Right lobe of liver (tissue), 6 donors: ENCODE measurements at regions not wholly inside any gene's neighbourhood (a gene's known extent, or its start where the extent isn't known, plus 50 kb on each side); places are given as distances from the start of the nearest gene placed in this dataset.

Experiments
- ATAC-seq, 4 donors: fragments of 200-7000 bp; cut with Tn5 transposase; one replicate each; pipeline ENCODE4 v1.9.1; 2020; ENCODE audit warnings: mild to moderate bottlenecking in 4 of 4, moderate library complexity in 4 of 4
- DNase-seq, 3 donors: peaks; one replicate each; pipeline ENCODE4 v3.0.0-alpha.2; 2020
- H3K27ac ChIP-seq, 3 donors: fragments of 200-600 bp; one replicate each; pipeline ENCODE4 v1.8.0; 2022
- H3K27me3 ChIP-seq, 2 donors: fragments of 200-600 bp; one replicate each; pipeline ENCODE4 v1.8.0; 2022
- H3K36me3 ChIP-seq, 4 donors: fragments of 200-600 bp; sonication (generic) in 1 of 4; one replicate each; pipeline versions ENCODE4 v1.5.1 to v1.8.0; 2017 to 2022; ENCODE audit warnings: control low read depth in 1 of 4
- H3K4me1 ChIP-seq, 4 donors: fragments of 200-600 bp; sonication (generic) in 1 of 4; one replicate each; pipeline versions ENCODE4 v1.5.1 to v1.8.0; 2017 to 2022; ENCODE audit warnings: control low read depth in 1 of 4
- H3K4me3 ChIP-seq, 3 donors: fragments of 200-600 bp; one replicate each; pipeline ENCODE4 v1.8.0; 2022
- H3K9me3 ChIP-seq, 4 donors: fragments of 200-600 bp; sonication (generic) in 1 of 4; one replicate each; pipeline versions ENCODE4 v1.5.1 to v1.8.0; 2017 to 2022; ENCODE audit warnings: control low read depth in 1 of 4
- CTCF ChIP-seq, 4 donors: fragments of 200-600 bp in 3 of 4; fragments of 450-650 bp in 1 of 4; IDR thresholded peaks; one replicate each; pipeline versions ENCODE4 v1.5.1 to v1.8.0; 2016 to 2022; ENCODE audit warnings: antibody characterized with exemption in 4 of 4, mild to moderate bottlenecking in 2 of 4
- POLR2A ChIP-seq: fragments of 450-650 bp; IDR thresholded peaks from one replicate; pipeline ENCODE4 v1.6.1; 2017; ENCODE audit warnings: antibody characterized with exemption, mild to moderate bottlenecking
- WGBS: methylation state at CpG from one replicate; pipeline ENCODE4 v1.1.6; 2018; ENCODE audit warnings: low coverage, low lambda C conversion rate; ENCODE audit not compliant: insufficient coverage; ENCODE audit errors: missing lambda C conversion rate; 5-methylcytosine and 5-hydroxymethylcytosine counted together
- intact Hi-C, 2 donors: fragments of 100-400 bp; cut with DNase I; formaldehyde crosslinking; loops; one replicate each; pipeline versions ENCODE4 v1.11.2 to v1.14.1; 2022
- donor health status: DM: no; HTN: yes; CAD: no.
- donor health status: DM: no; HTN: no; CAD: no.
- donor health status: DM: no; HTN: no; CAD: no.
- donor health status: DM: no; HTN: yes; CAD: no.
- donor health status: DM: no; HTN: yes; CAD: no.

DNA sequence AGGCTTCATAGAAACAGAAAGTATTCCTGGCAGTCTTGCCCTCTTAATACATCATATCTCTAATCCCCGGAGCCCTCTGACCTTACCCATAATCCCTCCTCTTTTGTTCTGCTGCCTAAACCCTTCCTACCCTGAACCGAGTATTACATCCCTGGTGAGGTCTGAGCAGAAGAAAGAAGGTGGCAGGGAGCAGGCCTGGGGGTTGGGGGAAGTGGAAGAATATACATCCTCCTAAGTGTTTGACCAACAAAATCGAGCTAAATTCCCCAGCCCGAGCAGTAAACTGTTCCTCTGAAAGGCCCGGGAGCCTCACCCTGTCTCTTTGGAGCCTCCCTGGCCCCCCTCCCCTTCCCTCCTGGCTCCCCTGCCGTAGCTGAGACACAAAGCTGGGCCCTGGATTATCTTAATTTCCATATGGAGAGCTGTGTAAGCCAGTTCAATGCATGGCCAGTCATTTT, 192.6 kb upstream of the LHX5 start:
- ATAC-seq (no peak), DNase-seq (no peak)
- no peaks in the 10 kb centered on the region for H3K9me3 ChIP-seq
- H3K36me3 ChIP-seq = no peaks in the 10 kb centered on the region
- H3K27me3 ChIP-seq = peaks cover 0 to 6% of the 10 kb centered on the region in 2 donors
- H3K4me3 ChIP-seq = no peak overlapping the region
- TF ChIP-seq POLR2A = no peak
- no peaks in the 10 kb centered on the region for H3K4me1 ChIP-seq
- WGBS = 38% methylated on average over 6 of the region's 6 CpGs
- H3K27ac ChIP-seq = no peak overlapping the region
- intact Hi-C loops = no loop called here

DNA sequence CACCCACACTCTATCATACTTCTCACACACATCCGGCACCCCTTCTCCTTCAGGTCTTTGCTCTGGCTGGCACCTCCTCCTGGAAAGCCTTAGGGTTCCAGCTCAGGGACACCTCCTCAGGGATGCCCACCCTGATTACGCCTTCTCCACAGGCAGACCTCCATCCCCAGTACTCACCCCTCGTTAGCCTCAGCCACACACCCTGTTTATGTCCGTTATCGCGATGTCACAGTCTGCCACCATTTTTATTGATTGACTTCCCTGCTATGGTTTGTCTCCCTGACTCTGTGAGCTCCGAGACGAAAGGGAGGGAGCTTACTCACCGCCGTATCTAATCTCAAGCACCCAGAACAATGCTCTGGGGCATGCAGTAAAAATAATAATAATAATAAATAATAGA, 191.7 kb upstream of the LHX5 start:
- H3K36me3 ChIP-seq = no peaks in the 10 kb centered on the region
- no peak for TF ChIP-seq CTCF (IDR thresholded peaks at IDR 0.05)
- no peak for TF ChIP-seq POLR2A
- no peaks in the 10 kb centered on the region for H3K9me3 ChIP-seq
- DNase-seq = no peak
- 45% methylated on average over 10 of the region's 10 CpGs for WGBS
- H3K27me3 ChIP-seq = no peaks in the 10 kb centered on the region
- ATAC-seq = no peak
- no peak overlapping the region for H3K27ac ChIP-seq
- intact Hi-C loops = no loop called here
- H3K4me1 ChIP-seq = no peaks in the 10 kb centered on the region
- H3K4me3 ChIP-seq = no peak overlapping the region

DNA sequence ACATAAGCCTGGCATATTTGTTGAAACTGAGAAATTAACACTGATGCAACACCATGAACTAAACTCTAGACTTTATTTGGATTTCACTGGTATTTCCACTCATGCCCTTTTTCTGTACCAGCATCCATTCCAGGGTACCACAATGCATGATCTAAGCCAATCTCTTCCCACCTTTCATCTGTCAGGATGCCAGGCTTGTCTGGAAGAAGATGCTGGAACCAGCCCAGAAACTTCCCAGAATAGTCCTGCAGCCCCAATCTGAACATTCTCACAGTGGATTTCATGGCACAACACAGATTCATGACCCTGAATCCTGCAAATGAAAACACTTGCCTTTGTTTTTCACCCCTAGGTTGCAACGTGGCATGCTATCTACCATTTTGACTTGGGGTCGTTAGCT, 189.3 kb upstream of the LHX5 start:
- TF ChIP-seq CTCF (IDR thresholded peaks at IDR 0.05) (no peak), POLR2A (no peak)
- no peaks in the 10 kb centered on the region for H3K27me3 ChIP-seq
- no peak overlapping the region for H3K4me3 ChIP-seq
- H3K27ac ChIP-seq = no peak overlapping the region
- intact Hi-C loops = no loop called here
- ATAC-seq (no peak), DNase-seq (no peak)
- H3K4me1 ChIP-seq = no peaks in the 10 kb centered on the region
- WGBS = 20% methylated on average over 2 of the region's 2 CpGs
- H3K36me3 ChIP-seq = no peaks in the 10 kb centered on the region
- H3K9me3 ChIP-seq = no peaks in the 10 kb centered on the region

DNA sequence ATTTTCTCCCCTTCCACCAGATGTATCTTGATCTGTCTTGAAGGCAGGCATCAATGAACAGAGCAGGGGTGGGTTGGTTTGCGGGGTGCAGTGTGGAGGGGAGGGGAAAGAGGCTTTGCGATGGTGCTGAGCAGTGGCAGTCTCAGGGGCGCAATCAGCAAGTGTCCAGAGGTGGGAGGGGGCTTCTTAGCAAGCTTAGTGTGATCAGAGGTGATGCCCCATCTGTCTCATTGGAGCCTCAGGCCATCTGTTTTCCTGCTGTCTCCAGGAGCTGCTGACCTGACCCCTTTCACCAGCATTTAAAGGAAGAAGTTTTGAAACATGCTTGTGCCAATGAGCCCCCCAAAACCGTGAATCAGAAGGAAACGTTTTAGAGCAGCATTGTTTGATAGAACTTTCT, 187.7 kb upstream of the LHX5 start:
- Histone ChIP-seq H3K9me3 (no peaks in the 10 kb centered on the region), H3K27me3 (no peaks in the 10 kb centered on the region), H3K4me1 (no peaks in the 10 kb centered on the region), H3K4me3 (no peak overlapping the region), H3K27ac (no peak overlapping the region), H3K36me3 (no peaks in the 10 kb centered on the region)
- no peak for DNase-seq
- no peak for TF ChIP-seq CTCF (IDR thresholded peaks at IDR 0.05)
- no peak for TF ChIP-seq POLR2A
- intact Hi-C loops = no loop called here
- WGBS = 43% methylated on average over 5 of the region's 5 CpGs
- no peak for ATAC-seq

- H3K27ac ChIP-seq = no peak overlapping the region
- no peaks in the 10 kb centered on the region for H3K4me1 ChIP-seq
- DNase-seq (no peak), ATAC-seq (no peak)
- TF ChIP-seq POLR2A (no peak), CTCF (IDR thresholded peaks at IDR 0.05) (no peak)
- WGBS = 60% methylated on average over 6 of the region's 6 CpGs
- H3K36me3 ChIP-seq = no peaks in the 10 kb centered on the region
- no peaks in the 10 kb centered on the region for H3K9me3 ChIP-seq
- no peaks in the 10 kb centered on the region for H3K27me3 ChIP-seq
- intact Hi-C loops = no loop called here
- no peak overlapping the region for H3K4me3 ChIP-seq
Measured at GRCh38 chr12:113659015-113659414, 187.3 kb upstream of the LHX5 start.
